Mammary epithelial cell (primary cell): ENCODE measurements at regions not wholly inside any gene's neighbourhood (a gene's known extent, or its start where the extent isn't known, plus 50 kb on each side); places are given as distances from the start of the nearest gene placed in this dataset.

ENCODE experiments used
- CTCF ChIP-seq, 2 donors: IDR thresholded peaks in 1 of 2; conservative IDR thresholded peaks in 1 of 2; 2 replicates each; pipeline ENCODE4 v1.5.1; 2011 to 2012; ENCODE audit warnings: inconsistent platforms in 2 of 2, low read length in 2 of 2, mild to moderate bottlenecking in 2 of 2, control low read depth in 1 of 2, low read depth in 1 of 2; ENCODE audit not compliant: insufficient read depth in 1 of 2; ENCODE audit errors: extremely low read depth in 1 of 2
- EZH2 ChIP-seq: IDR thresholded peaks from 2 replicates; pipeline ENCODE4 v1.6.1; 2012; ENCODE audit warnings: low read length, inconsistent platforms, borderline replicate concordance

GRCh38 chrX:131826572-131826971 is 196.5 kb upstream of the STK26 start:
- TF ChIP-seq EZH2 (no peak), CTCF (conservative IDR thresholded peaks at IDR 0.05 in 1 of 2, IDR thresholded peaks at IDR 0.05 in 1 of 2; ENCODE audit: extremely low read depth in 1 of 2, insufficient read depth in 1 of 2, low read depth in 1 of 2, low read length in 2 of 2) (no peak)
